ENCODE measurements at regions not wholly inside any gene's neighbourhood (a gene's known extent, or its start where the extent isn't known, plus 50 kb on each side); places are given as distances from the start of the nearest gene placed in this dataset.

DNA sequence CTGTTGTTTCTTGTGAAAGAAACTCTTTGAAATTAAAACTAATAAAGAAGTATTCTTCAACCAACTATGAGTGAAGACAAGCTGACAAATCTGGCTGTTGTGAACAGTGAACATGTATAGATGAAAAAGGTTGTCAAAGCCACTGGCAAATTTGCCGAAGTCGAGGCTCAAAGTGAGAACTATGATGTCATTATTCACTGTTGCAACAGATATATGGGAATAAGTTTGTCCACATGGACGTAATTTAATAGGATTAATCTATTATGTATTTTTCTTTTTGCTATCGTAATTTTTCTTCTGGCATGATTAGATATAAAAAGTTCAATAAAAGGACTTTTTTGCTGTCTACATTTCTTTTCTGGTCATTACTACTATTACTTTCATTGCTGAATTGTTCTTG, 223.2 kb upstream of the ZNF507 start:
- no peak overlapping the region for H3K27ac Mint-ChIP-seq (ENCODE audit: unreplicated experiment)
- no peak for TF ChIP-seq CTCF (IDR thresholded peaks at IDR 0.05)
- no peaks in the 10 kb centered on the region for H3K27me3 Mint-ChIP-seq (ENCODE audit: low read depth)
- H3K4me1 Mint-ChIP-seq (ENCODE audit: low read depth), result no peaks in the 10 kb centered on the region
- no peak overlapping the region for H3K4me3 Mint-ChIP-seq (ENCODE audit: unreplicated experiment)
- H3K9me3 Mint-ChIP-seq (ENCODE audit: low read depth), result peaks cover 12% of the 10 kb centered on the region
- no peak for DNase-seq (ENCODE audit: low spot score)
- H3K36me3 Mint-ChIP-seq (ENCODE audit: low read depth), result no peaks in the 10 kb centered on the region

GRCh38 chr19:32123355-32123940, 222.0 kb upstream of the ZNF507 start:
- H3K27me3 Mint-ChIP-seq (ENCODE audit: low read depth), result no peaks in the 10 kb centered on the region
- H3K27ac Mint-ChIP-seq (ENCODE audit: unreplicated experiment), result no peak overlapping the region
- DNase-seq (ENCODE audit: low spot score), result no peak
- H3K36me3 Mint-ChIP-seq (ENCODE audit: low read depth), result no peaks in the 10 kb centered on the region
- no peaks in the 10 kb centered on the region for H3K4me1 Mint-ChIP-seq (ENCODE audit: low read depth)
- H3K9me3 Mint-ChIP-seq (ENCODE audit: low read depth), result peaks cover 3% of the 10 kb centered on the region
- H3K4me3 Mint-ChIP-seq (ENCODE audit: unreplicated experiment), result no peak overlapping the region
- no peak for TF ChIP-seq CTCF (IDR thresholded peaks at IDR 0.05)

- Mint-ChIP-seq H3K4me1 (ENCODE audit: low read depth) (no peaks in the 10 kb centered on the region), H3K27ac (ENCODE audit: unreplicated experiment) (no peak overlapping the region), H3K4me3 (ENCODE audit: unreplicated experiment) (no peak overlapping the region), H3K27me3 (ENCODE audit: low read depth) (no peaks in the 10 kb centered on the region), H3K36me3 (ENCODE audit: low read depth) (no peaks in the 10 kb centered on the region), H3K9me3 (ENCODE audit: low read depth) (peaks cover 6% of the 10 kb centered on the region)
- no peak for TF ChIP-seq CTCF (IDR thresholded peaks at IDR 0.05)
- DNase-seq (ENCODE audit: low spot score), result no peak
Measured at GRCh38 chr19:32124585-32124984, 220.8 kb upstream of the ZNF507 start.

DNA sequence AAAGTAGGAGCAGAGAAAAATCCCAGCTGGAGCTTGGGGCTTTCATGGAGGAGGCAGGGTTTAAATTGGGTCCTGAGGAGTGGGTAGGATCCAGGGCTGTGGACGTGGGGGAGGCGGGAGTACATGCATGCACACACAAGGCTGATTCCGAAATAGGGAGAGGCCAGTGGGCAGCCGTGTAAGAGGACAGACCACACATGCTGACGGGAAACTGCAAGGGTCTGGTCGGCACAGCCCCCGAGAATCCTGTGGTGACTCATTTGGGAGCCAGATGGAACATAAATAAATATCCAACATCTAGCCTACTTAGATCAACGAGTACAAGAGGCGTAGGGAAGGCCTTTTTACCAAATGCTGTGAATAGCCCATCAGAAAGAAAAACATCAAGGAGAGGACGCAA, 216.3 kb upstream of the ZNF507 start:
- Mint-ChIP-seq H3K36me3 (ENCODE audit: low read depth) (no peaks in the 10 kb centered on the region), H3K27me3 (ENCODE audit: low read depth) (no peaks in the 10 kb centered on the region), H3K4me1 (ENCODE audit: low read depth) (no peaks in the 10 kb centered on the region), H3K4me3 (ENCODE audit: unreplicated experiment) (no peak overlapping the region), H3K27ac (ENCODE audit: unreplicated experiment) (no peak overlapping the region), H3K9me3 (ENCODE audit: low read depth) (peaks cover 6% of the 10 kb centered on the region)
- DNase-seq (ENCODE audit: low spot score), result no peak
- no peak for TF ChIP-seq CTCF (IDR thresholded peaks at IDR 0.05)

- H3K27ac Mint-ChIP-seq (ENCODE audit: unreplicated experiment), result no peak overlapping the region
- H3K27me3 Mint-ChIP-seq (ENCODE audit: low read depth), result no peaks in the 10 kb centered on the region
- DNase-seq (ENCODE audit: low spot score), result no peak
- peaks cover 6% of the 10 kb centered on the region for H3K9me3 Mint-ChIP-seq (ENCODE audit: low read depth)
- H3K4me3 Mint-ChIP-seq (ENCODE audit: unreplicated experiment), result no peak overlapping the region
- no peaks in the 10 kb centered on the region for H3K4me1 Mint-ChIP-seq (ENCODE audit: low read depth)
- no peak for TF ChIP-seq CTCF (IDR thresholded peaks at IDR 0.05)
- no peaks in the 10 kb centered on the region for H3K36me3 Mint-ChIP-seq (ENCODE audit: low read depth)
Measured at GRCh38 chr19:32130332-32130731, 215.1 kb upstream of the ZNF507 start.

Measured in chondrocyte (in vitro differentiated cells).